OCI-LY3 (cell line): ENCODE measurements at regions not wholly inside any gene's neighbourhood (a gene's known extent, or its start where the extent isn't known, plus 50 kb on each side); places are given as distances from the start of the nearest gene placed in this dataset.

ENCODE experiments used
- CTCF ChIP-seq: fragments of 200-600, 300-600 bp; sonication (generic); IDR thresholded peaks from 2 replicates; pipeline ENCODE4 v1.5.1; 2014; ENCODE audit warnings: antibody characterized with exemption, low read length, low read depth
- EZH2phosphoT487 ChIP-seq: fragments of 200-600 bp; shearing (Covaris generic); IDR thresholded peaks from 2 replicates; pipeline ENCODE4 v1.6.1; 2018; ENCODE audit warnings: antibody characterized with exemption, mixed run types, low read depth

- no peak for TF ChIP-seq CTCF
- TF ChIP-seq EZH2phosphoT487, result no peak
Measured at GRCh38 chr6:97406633-97407032, 123.6 kb upstream of the MMS22L start.
